ENCODE measurements at regions not wholly inside any gene's neighbourhood (a gene's known extent, or its start where the extent isn't known, plus 50 kb on each side); places are given as distances from the start of the nearest gene placed in this dataset.

- SMC1A ChIA-PET (ENCODE audit: uncharacterized antibody, unreplicated experiment): interaction anchor here (0.8 to 8.6 kb wide), 4 partner anchors 18 to 480 kb away, joined by 3 to 149 read pairs (median 4); no protein-coding TSS in a partner anchor
- Histone ChIP-seq H4K20me1 (ENCODE audit: control insufficient read depth, insufficient read depth) (no peaks in the 10 kb centered on the region), H3K9ac (ENCODE audit: control insufficient read depth, insufficient read depth, low read length) (no peak overlapping the region), H3K36me3 (ENCODE audit: control insufficient read depth in 2 of 2, insufficient read depth in 2 of 2, low read length in 1 of 2) (no peaks in the 10 kb centered on the region), H2AFZ (ENCODE audit: control insufficient read depth, low read depth, low read length) (no peak overlapping the region), H3K27ac (ENCODE audit: control insufficient read depth, insufficient read depth) (no peak overlapping the region), H3K4me1 (ENCODE audit: control insufficient read depth, insufficient read depth, low read length) (no peaks in the 10 kb centered on the region), H3K4me2 (ENCODE audit: control insufficient read depth, insufficient read depth) (no peak overlapping the region), H3K4me3 (no peak overlapping the region), H3K9me3 (replicated peaks; ENCODE audit: control insufficient read depth, insufficient read depth, low read length) (no peaks in the 10 kb centered on the region), H3K79me2 (ENCODE audit: control insufficient read depth, insufficient read depth, low read length) (no peaks in the 10 kb centered on the region), H3K27me3 (replicated peaks in 1 of 2; ENCODE audit: control insufficient read depth in 2 of 2, insufficient read depth in 2 of 2, low read length in 1 of 2) (peaks cover 0 to 3% of the 10 kb centered on the region in 2 experiments; a peak in 2 of 4 replicates)
- WGBS (ENCODE audit: insufficient coverage, insufficient replicate concordance, low lambda C conversion rate, missing lambda C conversion rate): 20% methylated on average over 4 of the region's 4 CpGs
- DNase-seq (ENCODE audit: low read depth, low spot score): no peak
- BruUV-seq (replicated peaks): no TSS peak
- POLR2A ChIA-PET: no interaction called here
- in situ Hi-C loops (cut with MboI) (no loop called here), intact Hi-C loops (cut with micrococcal nuclease; ENCODE audit: unreplicated experiment) (no loop called here)
- no peak for ATAC-seq
- no peak for FAIRE-seq
- CTCF ChIA-PET: interaction anchor here (1.2 to 7.6 kb wide), 3 partner anchors 95 to 483 kb away, joined by 3 to 55 read pairs (median 5); no protein-coding TSS in a partner anchor
- TF ChIP-seq PKNOX1 (IDR thresholded peaks at IDR 0.05): no peak
- RAD21 ChIA-PET (ENCODE audit: unreplicated experiment): no interaction called here
These were observed 483.9 kb downstream of the OMA1 start for GRCh38 chr1:58062635-58063034.

GRCh38 chr1:58060559-58061170 lies 485.9 kb downstream of the OMA1 start:
- intact Hi-C loops (cut with micrococcal nuclease; ENCODE audit: unreplicated experiment): no loop called here
- TF ChIP-seq SREBF1 (IDR thresholded peaks at IDR 0.05; ENCODE audit: low read length) (no peak), MEF2A (IDR thresholded peaks at IDR 0.05; ENCODE audit: insufficient read depth, low read depth, low read length) (no peak), USF2 (IDR thresholded peaks at IDR 0.05; ENCODE audit: borderline replicate concordance, low read depth, low read length) (no peak), MYC (IDR thresholded peaks at IDR 0.05; ENCODE audit: insufficient read depth, insufficient read length, insufficient replicate concordance, low read length, severe bottlenecking) (no peak), CHD1 (IDR thresholded peaks at IDR 0.05; ENCODE audit: low read depth, low read length) (no peak), YY1 (IDR thresholded peaks at IDR 0.05; ENCODE audit: low read depth, low read length) (no peak), SMARCA5 (IDR thresholded peaks at IDR 0.05) (no peak), ATF2 (IDR thresholded peaks at IDR 0.05; ENCODE audit: low read length) (no peak), BCL3 (IDR thresholded peaks at IDR 0.05; ENCODE audit: borderline replicate concordance, insufficient read depth, low read depth, low read length, poor library complexity, severe bottlenecking) (no peak), RAD21 (IDR thresholded peaks at IDR 0.05; ENCODE audit: insufficient read depth, low read depth, low read length) (no peak), BACH1 (IDR thresholded peaks at IDR 0.05; ENCODE audit: borderline replicate concordance) (no peak)

More at GRCh38 chr1:58060559-58061170, 485.9 kb downstream of the OMA1 start:
- H3K4me1 ChIP-seq (ENCODE audit: control insufficient read depth, insufficient read depth, low read length): no peaks in the 10 kb centered on the region
- no peak overlapping the region for H2AFZ ChIP-seq (ENCODE audit: control insufficient read depth, low read depth, low read length)
- peaks cover 0 to 3% of the 10 kb centered on the region in 2 experiments; a peak in 2 of 4 replicates for H3K27me3 ChIP-seq (replicated peaks in 1 of 2; ENCODE audit: control insufficient read depth in 2 of 2, insufficient read depth in 2 of 2, low read length in 1 of 2)
- no peak overlapping the region for H3K4me3 ChIP-seq
- no peaks in the 10 kb centered on the region for H3K36me3 ChIP-seq (ENCODE audit: control insufficient read depth in 2 of 2, insufficient read depth in 2 of 2, low read length in 1 of 2)
- FAIRE-seq (no peak), DNase-seq (ENCODE audit: low read depth, low spot score) (no peak), ATAC-seq (no peak)
- RAD21 ChIA-PET (ENCODE audit: unreplicated experiment): no interaction called here
- BruUV-seq (replicated peaks): no TSS peak
- CTCF ChIA-PET: interaction anchor here (0.9 kb wide), 1 partner anchor 14 kb away, joined by 5 read pairs; no protein-coding TSS in a partner anchor
- H3K9ac ChIP-seq (ENCODE audit: control insufficient read depth, insufficient read depth, low read length): no peak overlapping the region
- SMC1A ChIA-PET (ENCODE audit: uncharacterized antibody, unreplicated experiment): interaction anchor here (0.6 to 8.6 kb wide), 2 partner anchors 65 to 101 kb away, joined by 3 to 149 read pairs; no protein-coding TSS in a partner anchor
- WGBS (ENCODE audit: insufficient coverage, insufficient replicate concordance, low lambda C conversion rate, missing lambda C conversion rate): 6% methylated on average over 9 of the region's 9 CpGs
- in situ Hi-C loops (cut with MboI): no loop called here
- H3K9me3 ChIP-seq (replicated peaks; ENCODE audit: control insufficient read depth, insufficient read depth, low read length): no peaks in the 10 kb centered on the region
- POLR2A ChIA-PET: no interaction called here
- H3K27ac ChIP-seq (ENCODE audit: control insufficient read depth, insufficient read depth): no peak overlapping the region
- H4K20me1 ChIP-seq (ENCODE audit: control insufficient read depth, insufficient read depth): no peaks in the 10 kb centered on the region
- no peak overlapping the region for H3K4me2 ChIP-seq (ENCODE audit: control insufficient read depth, insufficient read depth)
- no peaks in the 10 kb centered on the region for H3K79me2 ChIP-seq (ENCODE audit: control insufficient read depth, insufficient read depth, low read length)

Data from GM12878 (cell line).